ENCODE measurements at regions not wholly inside any gene's neighbourhood (a gene's known extent, or its start where the extent isn't known, plus 50 kb on each side); places are given as distances from the start of the nearest gene placed in this dataset.

DNA sequence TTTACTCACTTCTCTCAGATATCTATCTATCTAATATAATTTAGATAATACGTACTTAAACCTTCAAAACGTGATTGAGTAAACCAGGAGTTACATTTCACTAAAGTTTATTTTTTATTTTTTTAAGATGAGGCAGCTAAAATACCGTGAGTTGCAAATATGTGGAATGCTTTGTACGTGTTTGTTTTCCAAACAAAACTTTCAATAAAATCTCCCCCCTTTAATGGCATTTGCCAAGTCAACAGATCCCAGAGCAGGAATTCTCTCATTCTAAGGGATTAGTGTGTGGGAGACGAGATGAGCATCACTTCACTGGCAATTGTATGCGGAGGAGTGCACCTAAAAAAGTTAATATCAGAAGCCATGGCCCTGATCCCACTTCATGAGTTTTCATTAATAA is 53.7 kb upstream of the MAGI2 start:
- DNase-seq (ENCODE audit: low spot score), result no peak
- Mint-ChIP-seq H3K9me3 (no peaks in the 10 kb centered on the region), H3K27ac (no peak overlapping the region), H3K36me3 (ENCODE audit: low read depth) (no peaks in the 10 kb centered on the region), H3K27me3 (ENCODE audit: insufficient read depth) (no peaks in the 10 kb centered on the region), H3K4me3 (no peak overlapping the region), H3K4me1 (ENCODE audit: low read depth) (no peaks in the 10 kb centered on the region)
- intact Hi-C loops (cut with micrococcal nuclease), result no loop called here

DNA sequence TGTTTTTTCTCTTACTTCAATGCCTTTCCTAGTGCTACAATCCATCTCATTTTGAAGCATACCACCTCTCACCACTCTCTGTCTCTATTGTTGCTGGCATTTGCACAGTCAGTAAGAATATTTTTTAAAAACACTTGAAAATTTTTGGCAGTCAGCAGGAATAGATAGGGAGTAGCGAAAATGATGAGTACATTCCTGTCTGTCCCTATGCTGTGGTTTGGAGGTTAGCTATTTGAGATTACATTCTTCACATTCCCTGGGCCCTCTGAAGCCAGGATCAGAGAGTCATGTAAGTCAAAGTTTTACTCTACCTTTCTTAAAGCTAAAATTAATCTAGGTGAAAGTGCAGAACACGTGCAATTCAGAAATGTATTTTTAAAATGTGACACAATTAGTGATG is 53.0 kb upstream of the MAGI2 start:
- no peak overlapping the region for H3K4me3 Mint-ChIP-seq
- H3K27ac Mint-ChIP-seq, result no peak overlapping the region
- no peaks in the 10 kb centered on the region for H3K36me3 Mint-ChIP-seq (ENCODE audit: low read depth)
- no peaks in the 10 kb centered on the region for H3K27me3 Mint-ChIP-seq (ENCODE audit: insufficient read depth)
- no peaks in the 10 kb centered on the region for H3K9me3 Mint-ChIP-seq
- intact Hi-C loops (cut with micrococcal nuclease), result no loop called here
- no peak for DNase-seq (ENCODE audit: low spot score)
- H3K4me1 Mint-ChIP-seq (ENCODE audit: low read depth), result no peaks in the 10 kb centered on the region

DNA sequence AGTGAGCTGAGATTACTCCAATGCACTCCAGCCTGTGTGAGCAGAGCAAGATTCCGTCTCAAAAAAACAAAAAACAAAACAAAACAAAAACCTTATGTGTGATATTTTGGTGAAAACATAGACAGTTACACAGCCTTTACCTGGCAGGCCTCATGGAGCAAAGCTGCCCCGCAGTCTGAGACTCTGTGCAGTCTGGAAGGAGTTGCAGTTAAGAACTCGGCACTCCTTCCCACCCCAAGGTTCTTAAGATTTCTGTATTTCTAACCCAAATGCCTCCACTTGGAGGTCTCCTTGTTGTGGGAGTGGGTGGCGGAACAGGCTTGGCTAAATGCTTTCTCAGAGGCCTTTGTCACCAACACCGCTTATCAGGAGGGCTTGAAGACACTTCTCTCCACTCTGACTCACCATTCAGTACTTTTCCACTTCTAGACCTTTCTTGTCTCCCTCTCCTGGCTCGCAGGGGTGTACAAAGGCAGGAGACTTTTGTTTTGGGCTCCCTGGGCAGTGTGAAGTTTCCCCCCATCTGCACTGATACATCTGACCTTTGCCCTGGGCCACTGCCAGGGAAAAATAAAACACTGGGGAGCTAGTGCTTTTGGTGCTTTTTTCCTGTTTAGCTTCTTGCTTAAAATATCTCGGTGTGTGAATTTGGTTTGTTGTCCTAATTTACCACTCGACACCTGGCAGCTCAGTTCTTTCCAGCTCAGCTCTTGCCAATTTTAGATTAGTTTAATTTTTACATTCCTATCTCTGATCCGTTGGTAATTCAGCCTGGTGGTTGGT is 51.3 kb upstream of the MAGI2 start:
- no peak overlapping the region for H3K27ac Mint-ChIP-seq
- H3K36me3 Mint-ChIP-seq (ENCODE audit: low read depth), result no peaks in the 10 kb centered on the region
- no peaks in the 10 kb centered on the region for H3K4me1 Mint-ChIP-seq (ENCODE audit: low read depth)
- no peaks in the 10 kb centered on the region for H3K9me3 Mint-ChIP-seq
- DNase-seq (ENCODE audit: low spot score), result no peak
- H3K4me3 Mint-ChIP-seq, result no peak overlapping the region
- no peaks in the 10 kb centered on the region for H3K27me3 Mint-ChIP-seq (ENCODE audit: insufficient read depth)
- intact Hi-C loops (cut with micrococcal nuclease), result no loop called here

Data from activated T-helper 1 cell treated with anti-CD3 and anti-CD28 coated beads, Interleukin-12 subunit alpha, Interleukin-12 subunit beta, Interleukin-2, Interleukin-4 antibody, amounts not matched to agents 30 ng/mL and 10 ng/mL and 1 ng/mL, durations not matched to agents 14 hours and 24 hours and 36 hours (primary cell).